MM.1S (cell line): ENCODE measurements at regions not wholly inside any gene's neighbourhood (a gene's known extent, or its start where the extent isn't known, plus 50 kb on each side); places are given as distances from the start of the nearest gene placed in this dataset.

ENCODE experiments used
- DNase-seq: peaks from one replicate; pipeline ENCODE4 v3.0.0-alpha.2; 2015
- H2AFZ ChIP-seq: fragments of 300-600 bp; sonication (generic); 2 replicates; pipeline ENCODE4 v1.6.0; 2016; ENCODE audit warnings: antibody characterized with exemption, low read length
- H3F3A ChIP-seq: fragments of 300-600 bp; sonication (generic); 2 replicates; pipeline ENCODE4 v1.6.1; 2016; ENCODE audit warnings: mild to moderate bottlenecking, antibody characterized with exemption, low read length, moderate library complexity, mixed read lengths; ENCODE audit not compliant: insufficient read depth
- H3K27ac ChIP-seq: fragments of 300-600 bp; sonication (generic); 2 replicates; pipeline ENCODE4 v1.5.1; 2016; ENCODE audit warnings: mild to moderate bottlenecking, low read length
- H3K27me3 ChIP-seq: fragments of 300-600 bp; sonication (generic); replicated peaks from 2 replicates; pipeline ENCODE4 v1.6.0; 2016; ENCODE audit warnings: low read length; ENCODE audit not compliant: insufficient read depth
- H3K36me3 ChIP-seq: fragments of 300-600 bp; sonication (generic); replicated peaks from 2 replicates; pipeline ENCODE4 v1.6.1; 2016; ENCODE audit warnings: mild to moderate bottlenecking, low read length, mixed read lengths; ENCODE audit not compliant: insufficient read depth
- H3K4me1 ChIP-seq: fragments of 300-600 bp; sonication (generic); 2 replicates; pipeline ENCODE4 v1.6.1; 2016; ENCODE audit warnings: low read length, mixed read lengths
- H3K4me2 ChIP-seq: fragments of 300-600 bp; sonication (generic); 2 replicates; pipeline ENCODE4 v1.6.0; 2016; ENCODE audit warnings: low read depth, low read length
- H3K4me3 ChIP-seq: fragments of 300-600 bp; sonication (generic); 2 replicates; pipeline ENCODE4 v1.5.1; 2016; ENCODE audit warnings: low read length, mixed read lengths
- H3K79me2 ChIP-seq: fragments of 300-600 bp; sonication (generic); 2 replicates; pipeline ENCODE4 v1.6.1; 2016; ENCODE audit warnings: mixed run types, low read length, mixed read lengths
- H3K9ac ChIP-seq: fragments of 300-600 bp; sonication (generic); 2 replicates; pipeline ENCODE4 v1.6.1; 2016; ENCODE audit warnings: low read length, mixed read lengths
- H3K9me2 ChIP-seq: fragments of 300-600 bp; sonication (generic); replicated peaks from 2 replicates; pipeline ENCODE4 v1.6.1; 2016; ENCODE audit warnings: mild to moderate bottlenecking, low read length, mixed read lengths; ENCODE audit not compliant: insufficient read depth
- H3K9me3 ChIP-seq: fragments of 300-600 bp; sonication (generic); replicated peaks from 2 replicates; pipeline ENCODE4 v1.6.1; 2016; ENCODE audit warnings: mild to moderate bottlenecking, low read length, mixed read lengths; ENCODE audit not compliant: insufficient read depth
- H4K20me1 ChIP-seq: fragments of 300-600 bp; sonication (generic); 2 replicates; pipeline ENCODE4 v1.6.1; 2016; ENCODE audit warnings: mild to moderate bottlenecking, low read length, moderate library complexity, mixed read lengths; ENCODE audit not compliant: insufficient read depth
- CTCF ChIP-seq: fragments of 300-600 bp; sonication (generic); IDR thresholded peaks from 2 replicates; pipeline ENCODE4 v1.5.1; 2016; ENCODE audit warnings: antibody characterized with exemption, low read length, mixed read lengths
- EZH2 ChIP-seq: fragments of 300-600 bp; sonication (generic); optimal IDR thresholded peaks from 2 replicates; pipeline ENCODE3; 2017; ENCODE audit warnings: low read depth, mild to moderate bottlenecking, antibody characterized with exemption, low read length, mixed read lengths
- EZH2phosphoT487 ChIP-seq: fragments of 300-600 bp; sonication (generic); IDR thresholded peaks from 2 replicates; pipeline ENCODE4 v1.6.1; 2018; ENCODE audit warnings: antibody characterized with exemption, low read length

- H3K9me3 ChIP-seq: no peaks in the 10 kb centered on the region
- H3F3A ChIP-seq: no peaks in the 10 kb centered on the region
- no peaks in the 10 kb centered on the region for H3K27me3 ChIP-seq
- no peak overlapping the region for H3K9ac ChIP-seq
- H3K36me3 ChIP-seq: no peaks in the 10 kb centered on the region
- DNase-seq: no peak
- H3K79me2 ChIP-seq: no peaks in the 10 kb centered on the region
- H4K20me1 ChIP-seq: no peaks in the 10 kb centered on the region
- no peaks in the 10 kb centered on the region for H3K9me2 ChIP-seq
- H3K4me1 ChIP-seq: no peaks in the 10 kb centered on the region
- TF ChIP-seq EZH2: no peak
- TF ChIP-seq CTCF: no peak
- no peak for TF ChIP-seq EZH2phosphoT487
- H3K4me3 ChIP-seq: no peak overlapping the region
- H3K4me2 ChIP-seq: no peak overlapping the region
- no peak overlapping the region for H2AFZ ChIP-seq
- no peak overlapping the region for H3K27ac ChIP-seq
These were observed 323.9 kb upstream of the SOX11 start for GRCh38 chr2:5368263-5368662.

- Histone ChIP-seq H3K79me2 (no peaks in the 10 kb centered on the region), H3K9ac (no peak overlapping the region), H3K36me3 (no peaks in the 10 kb centered on the region), H3K4me2 (no peak overlapping the region), H3K4me1 (no peaks in the 10 kb centered on the region), H3K27ac (no peak overlapping the region), H3K27me3 (no peaks in the 10 kb centered on the region), H3F3A (no peaks in the 10 kb centered on the region), H3K9me2 (no peaks in the 10 kb centered on the region), H2AFZ (no peak overlapping the region), H3K4me3 (no peak overlapping the region), H3K9me3 (no peaks in the 10 kb centered on the region), H4K20me1 (no peaks in the 10 kb centered on the region)
- TF ChIP-seq CTCF (no peak), EZH2phosphoT487 (no peak), EZH2 (no peak)
- DNase-seq: no peak
These were observed 322.7 kb upstream of the SOX11 start for GRCh38 chr2:5369510-5369909.

- no peak for DNase-seq
- H3K36me3 ChIP-seq: no peaks in the 10 kb centered on the region
- no peaks in the 10 kb centered on the region for H3K27me3 ChIP-seq
- no peaks in the 10 kb centered on the region for H3F3A ChIP-seq
- no peaks in the 10 kb centered on the region for H4K20me1 ChIP-seq
- no peaks in the 10 kb centered on the region for H3K4me1 ChIP-seq
- H2AFZ ChIP-seq: no peak overlapping the region
- H3K9me3 ChIP-seq: no peaks in the 10 kb centered on the region
- H3K4me3 ChIP-seq: no peak overlapping the region
- no peaks in the 10 kb centered on the region for H3K9me2 ChIP-seq
- H3K4me2 ChIP-seq: no peak overlapping the region
- no peaks in the 10 kb centered on the region for H3K79me2 ChIP-seq
- TF ChIP-seq EZH2phosphoT487 (no peak), CTCF (no peak), EZH2 (no peak)
- H3K9ac ChIP-seq: no peak overlapping the region
- H3K27ac ChIP-seq: no peak overlapping the region
These were observed 322.0 kb upstream of the SOX11 start for GRCh38 chr2:5370158-5370557.
